ENCODE measurements at regions not wholly inside any gene's neighbourhood (a gene's known extent, or its start where the extent isn't known, plus 50 kb on each side); places are given as distances from the start of the nearest gene placed in this dataset.
"Not testable (repeated sequence)": the region's sequence is repeated elsewhere in the genome, so short reads cannot be mapped to it uniquely, and the experiment has no call there.

DNA sequence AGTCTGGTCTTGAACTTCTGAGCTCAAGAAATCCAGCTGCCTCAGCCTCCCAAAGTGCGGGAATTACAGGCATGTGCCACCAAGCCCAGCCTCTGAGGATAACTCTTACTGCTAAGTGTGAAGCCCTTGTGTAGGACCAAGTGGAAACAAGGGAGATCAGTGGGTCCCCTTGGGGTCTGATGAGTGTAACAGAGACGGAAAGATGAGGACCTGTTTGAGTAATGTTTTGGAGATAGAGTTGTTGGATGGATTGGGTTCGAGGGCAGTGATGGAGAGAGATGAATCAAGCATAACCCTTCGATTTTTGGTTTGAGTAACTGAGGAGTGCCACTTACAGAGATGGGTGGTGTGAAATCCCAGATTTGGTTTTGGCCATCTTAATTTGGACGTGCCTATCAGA lies 378.7 kb downstream of the ANAPC1 start:
- DNase-seq; H3K27me3 ChIP-seq (ENCODE audit: control insufficient read depth, insufficient read depth, low read length); intact Hi-C loops (cut with DNase I); H3K9ac ChIP-seq (ENCODE audit: low read length in 3 of 3); H3K9me3 ChIP-seq (ENCODE audit: control insufficient read depth in 2 of 3, insufficient read depth in 1 of 3, low read length in 3 of 3); FAIRE-seq; H3K36me3 ChIP-seq (ENCODE audit: control insufficient read depth in 2 of 3, insufficient read depth in 3 of 3, low read length in 3 of 3); H3K27ac ChIP-seq (ENCODE audit: low read depth in 2 of 2, low read length in 2 of 2); H3K4me1 ChIP-seq (ENCODE audit: control insufficient read depth in 2 of 3, insufficient read depth in 2 of 3, low read depth in 1 of 3, low read length in 3 of 3); H3K4me3 ChIP-seq (ENCODE audit: low read length in 3 of 3): not testable (repeated sequence)

DNA sequence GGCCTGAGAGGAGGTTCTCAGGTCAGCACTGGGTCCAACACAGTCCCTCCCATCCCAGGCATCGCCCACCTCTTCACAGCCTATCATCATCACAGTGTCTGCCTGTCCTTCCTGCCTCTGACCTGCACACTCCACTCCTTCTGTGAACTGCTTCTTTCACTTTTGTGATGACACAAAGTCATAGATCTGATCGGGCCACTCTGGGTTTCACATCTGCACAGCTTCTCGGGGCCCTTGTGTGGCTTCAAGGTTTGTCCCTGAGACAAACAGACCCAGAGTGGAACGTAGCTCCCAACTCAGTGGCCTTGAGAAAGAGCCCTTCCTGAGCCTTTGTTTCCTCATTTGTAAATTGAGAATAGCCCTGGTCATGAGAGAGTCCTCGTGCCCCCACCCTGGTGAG lies 377.1 kb downstream of the ANAPC1 start:
- H3K9me3 ChIP-seq (ENCODE audit: control insufficient read depth in 2 of 3, insufficient read depth in 1 of 3, low read length in 3 of 3); H3K4me3 ChIP-seq (ENCODE audit: low read length in 3 of 3); H3K9ac ChIP-seq (ENCODE audit: low read length in 3 of 3); H3K36me3 ChIP-seq (ENCODE audit: control insufficient read depth in 2 of 3, insufficient read depth in 3 of 3, low read length in 3 of 3); intact Hi-C loops (cut with DNase I); H3K4me1 ChIP-seq (ENCODE audit: control insufficient read depth in 2 of 3, insufficient read depth in 2 of 3, low read depth in 1 of 3, low read length in 3 of 3); DNase-seq; H3K27me3 ChIP-seq (ENCODE audit: control insufficient read depth, insufficient read depth, low read length); FAIRE-seq; H3K27ac ChIP-seq (ENCODE audit: low read depth in 2 of 2, low read length in 2 of 2): not testable (repeated sequence)

DNA sequence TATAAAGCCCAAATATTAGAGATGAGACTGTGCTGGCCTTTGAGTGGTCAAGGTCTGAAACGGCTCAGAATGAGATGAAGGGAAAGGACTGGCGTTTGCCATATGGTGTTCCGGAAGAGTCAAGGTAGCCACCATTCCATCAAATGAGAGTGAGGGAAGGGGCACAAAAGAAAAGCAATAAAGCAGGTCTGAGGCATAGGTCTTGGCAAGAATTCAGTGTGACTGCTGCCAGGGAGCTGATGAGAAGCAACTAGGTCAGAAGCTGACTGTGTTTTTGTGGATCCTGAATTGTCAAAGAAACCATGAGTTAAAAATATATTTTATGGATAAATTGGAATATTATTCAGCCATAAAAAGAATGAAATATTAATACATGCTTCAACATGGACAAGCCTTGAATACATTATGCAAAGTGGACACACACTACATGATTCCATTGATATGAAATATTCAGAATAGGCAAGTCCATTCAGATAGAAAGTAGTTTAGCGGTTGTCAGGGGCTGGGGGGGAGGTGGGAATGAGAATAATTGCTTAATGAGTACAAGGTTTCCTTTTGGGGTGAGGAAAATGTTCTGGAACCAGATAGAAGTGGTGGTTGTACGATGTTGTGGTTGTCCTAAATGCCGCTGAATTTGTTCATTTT lies 374.6 kb downstream of the ANAPC1 start:
- H3K27me3 ChIP-seq (ENCODE audit: control insufficient read depth, insufficient read depth, low read length); H3K4me3 ChIP-seq (ENCODE audit: low read length in 3 of 3); H3K36me3 ChIP-seq (ENCODE audit: control insufficient read depth in 2 of 3, insufficient read depth in 3 of 3, low read length in 3 of 3); DNase-seq; H3K9me3 ChIP-seq (ENCODE audit: control insufficient read depth in 2 of 3, insufficient read depth in 1 of 3, low read length in 3 of 3); H3K27ac ChIP-seq (ENCODE audit: low read depth in 2 of 2, low read length in 2 of 2); H3K9ac ChIP-seq (ENCODE audit: low read length in 3 of 3); H3K4me1 ChIP-seq (ENCODE audit: control insufficient read depth in 2 of 3, insufficient read depth in 2 of 3, low read depth in 1 of 3, low read length in 3 of 3); FAIRE-seq; intact Hi-C loops (cut with DNase I): not testable (repeated sequence)

DNA sequence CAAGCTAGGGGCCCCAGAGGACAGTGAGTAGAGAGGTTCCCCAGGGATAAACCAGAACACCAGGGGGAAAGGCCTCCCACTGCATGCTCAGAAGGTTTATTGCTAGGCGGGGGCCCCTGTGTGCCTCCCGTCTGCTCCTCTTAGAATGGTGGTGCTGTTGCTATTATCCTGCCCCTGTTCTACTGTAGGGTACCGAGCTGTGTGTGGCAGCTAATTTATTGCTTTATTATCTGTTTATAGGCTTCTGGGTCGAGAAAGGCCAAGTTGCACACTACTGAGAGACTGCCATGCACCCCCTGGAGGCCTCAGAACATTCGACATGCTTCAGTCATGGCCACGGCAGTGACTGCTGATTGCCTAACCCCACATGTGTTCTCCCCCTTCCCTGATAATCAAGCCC lies 373.6 kb downstream of the ANAPC1 start:
- H3K36me3 ChIP-seq (ENCODE audit: control insufficient read depth in 2 of 3, insufficient read depth in 3 of 3, low read length in 3 of 3); H3K4me3 ChIP-seq (ENCODE audit: low read length in 3 of 3); H3K9me3 ChIP-seq (ENCODE audit: control insufficient read depth in 2 of 3, insufficient read depth in 1 of 3, low read length in 3 of 3); H3K27ac ChIP-seq (ENCODE audit: low read depth in 2 of 2, low read length in 2 of 2); DNase-seq; H3K27me3 ChIP-seq (ENCODE audit: control insufficient read depth, insufficient read depth, low read length); H3K9ac ChIP-seq (ENCODE audit: low read length in 3 of 3); FAIRE-seq; H3K4me1 ChIP-seq (ENCODE audit: control insufficient read depth in 2 of 3, insufficient read depth in 2 of 3, low read depth in 1 of 3, low read length in 3 of 3); intact Hi-C loops (cut with DNase I): not testable (repeated sequence)

DNA sequence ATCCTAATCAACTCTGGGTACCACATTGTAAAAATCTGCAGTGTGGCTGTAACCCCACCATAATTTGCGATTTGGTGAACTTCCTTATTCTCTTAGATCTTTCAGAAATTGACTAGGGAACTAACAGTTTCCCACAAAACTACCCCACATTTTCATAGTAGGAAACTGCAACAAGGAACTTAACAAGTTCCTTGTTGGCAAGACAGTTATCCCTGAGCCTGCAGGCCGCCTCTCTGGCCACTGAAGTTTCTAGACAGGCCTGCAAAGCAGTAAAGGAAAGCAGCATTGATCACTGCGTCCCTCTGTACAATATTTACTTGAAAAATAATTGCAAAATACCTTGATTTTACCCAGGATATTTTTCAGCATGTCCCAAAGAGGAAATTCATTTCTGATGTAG lies 372.9 kb downstream of the ANAPC1 start:
- H3K27me3 ChIP-seq (ENCODE audit: control insufficient read depth, insufficient read depth, low read length); DNase-seq; intact Hi-C loops (cut with DNase I); H3K27ac ChIP-seq (ENCODE audit: low read depth in 2 of 2, low read length in 2 of 2); H3K9ac ChIP-seq (ENCODE audit: low read length in 3 of 3); H3K36me3 ChIP-seq (ENCODE audit: control insufficient read depth in 2 of 3, insufficient read depth in 3 of 3, low read length in 3 of 3); H3K4me3 ChIP-seq (ENCODE audit: low read length in 3 of 3); H3K4me1 ChIP-seq (ENCODE audit: control insufficient read depth in 2 of 3, insufficient read depth in 2 of 3, low read depth in 1 of 3, low read length in 3 of 3); FAIRE-seq; H3K9me3 ChIP-seq (ENCODE audit: control insufficient read depth in 2 of 3, insufficient read depth in 1 of 3, low read length in 3 of 3): not testable (repeated sequence)

DNA sequence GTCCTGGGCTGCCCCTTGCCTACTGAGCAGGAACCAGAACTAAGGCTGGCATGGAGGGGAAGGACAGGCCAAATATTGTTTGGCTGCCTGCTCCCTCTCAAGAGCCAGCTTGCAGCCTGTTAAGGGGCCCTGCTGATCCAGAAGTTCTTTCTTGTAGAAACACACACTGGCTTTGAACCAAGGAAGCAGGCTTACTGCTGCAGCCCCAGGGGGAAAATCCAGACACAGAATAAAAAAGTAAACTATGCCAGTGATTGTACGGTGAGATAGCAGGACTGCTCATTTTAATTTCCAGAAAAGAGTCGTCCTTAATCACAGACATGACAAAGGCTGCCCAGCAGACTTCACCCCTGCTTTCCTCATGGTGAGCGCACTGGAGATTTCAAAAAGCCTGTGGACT lies 371.6 kb downstream of the ANAPC1 start:
- H3K9me3 ChIP-seq (ENCODE audit: control insufficient read depth in 2 of 3, insufficient read depth in 1 of 3, low read length in 3 of 3); intact Hi-C loops (cut with DNase I); H3K4me3 ChIP-seq (ENCODE audit: low read length in 3 of 3); FAIRE-seq; H3K27ac ChIP-seq (ENCODE audit: low read depth in 2 of 2, low read length in 2 of 2); H3K4me1 ChIP-seq (ENCODE audit: control insufficient read depth in 2 of 3, insufficient read depth in 2 of 3, low read depth in 1 of 3, low read length in 3 of 3); H3K36me3 ChIP-seq (ENCODE audit: control insufficient read depth in 2 of 3, insufficient read depth in 3 of 3, low read length in 3 of 3); H3K27me3 ChIP-seq (ENCODE audit: control insufficient read depth, insufficient read depth, low read length); DNase-seq; H3K9ac ChIP-seq (ENCODE audit: low read length in 3 of 3): not testable (repeated sequence)

DNA sequence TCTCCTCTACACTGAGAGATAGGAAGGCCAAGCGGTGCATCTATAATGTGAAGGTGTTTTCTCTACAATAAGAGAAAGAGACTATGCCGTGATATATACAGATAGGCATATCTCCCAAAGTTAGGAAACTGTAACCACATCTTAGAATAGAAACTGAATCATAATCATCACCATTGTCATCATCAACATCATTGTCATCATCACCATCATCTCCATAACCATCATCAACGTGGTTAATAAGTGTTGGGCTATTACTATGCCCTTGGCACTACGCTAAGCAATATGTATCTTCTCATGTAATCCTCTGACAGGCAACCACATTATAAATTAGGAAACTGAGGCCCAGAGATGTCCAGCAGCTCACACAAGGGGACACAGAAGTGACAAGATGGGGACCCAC lies 369.9 kb downstream of the ANAPC1 start:
- H3K27ac ChIP-seq (ENCODE audit: low read depth in 2 of 2, low read length in 2 of 2); FAIRE-seq; H3K9ac ChIP-seq (ENCODE audit: low read length in 3 of 3); H3K4me3 ChIP-seq (ENCODE audit: low read length in 3 of 3); DNase-seq; H3K4me1 ChIP-seq (ENCODE audit: control insufficient read depth in 2 of 3, insufficient read depth in 2 of 3, low read depth in 1 of 3, low read length in 3 of 3); intact Hi-C loops (cut with DNase I); H3K36me3 ChIP-seq (ENCODE audit: control insufficient read depth in 2 of 3, insufficient read depth in 3 of 3, low read length in 3 of 3); H3K27me3 ChIP-seq (ENCODE audit: control insufficient read depth, insufficient read depth, low read length); H3K9me3 ChIP-seq (ENCODE audit: control insufficient read depth in 2 of 3, insufficient read depth in 1 of 3, low read length in 3 of 3): not testable (repeated sequence)

DNA sequence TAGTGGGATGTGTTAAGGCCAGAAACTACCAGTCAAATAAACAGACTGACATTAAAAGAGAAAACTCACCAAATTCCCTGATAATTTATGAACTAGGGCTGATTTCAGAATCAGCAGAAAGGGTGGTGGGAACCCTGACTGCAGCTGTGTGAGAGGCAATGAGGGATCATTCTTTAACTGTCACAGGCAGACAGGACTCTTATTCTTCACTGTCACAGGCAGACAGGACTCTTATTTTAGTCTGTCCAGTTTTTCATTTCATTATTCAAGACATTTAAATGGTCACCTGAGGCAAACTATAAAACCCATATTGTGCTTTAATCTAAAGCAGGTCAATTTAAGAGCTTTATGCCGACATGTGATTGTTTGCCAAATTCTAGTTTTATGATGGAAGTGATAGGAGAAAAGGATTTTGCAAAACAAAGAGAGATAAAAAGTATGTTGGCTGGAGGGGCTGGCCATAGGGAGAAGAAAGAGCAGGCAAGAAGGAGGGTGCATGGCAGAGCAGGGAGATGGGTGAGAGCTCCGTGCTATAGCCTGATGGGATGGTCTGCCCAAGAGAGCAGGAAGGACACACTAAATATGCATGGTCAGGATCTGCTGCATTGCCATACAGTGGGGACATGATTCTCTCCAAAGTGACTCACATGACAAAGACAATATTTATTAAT lies 366.8 kb downstream of the ANAPC1 start:
- DNase-seq; H3K9ac ChIP-seq (ENCODE audit: low read length in 3 of 3); H3K27me3 ChIP-seq (ENCODE audit: control insufficient read depth, insufficient read depth, low read length); H3K4me1 ChIP-seq (ENCODE audit: control insufficient read depth in 2 of 3, insufficient read depth in 2 of 3, low read depth in 1 of 3, low read length in 3 of 3); FAIRE-seq; H3K9me3 ChIP-seq (ENCODE audit: control insufficient read depth in 2 of 3, insufficient read depth in 1 of 3, low read length in 3 of 3); H3K36me3 ChIP-seq (ENCODE audit: control insufficient read depth in 2 of 3, insufficient read depth in 3 of 3, low read length in 3 of 3); intact Hi-C loops (cut with DNase I); H3K27ac ChIP-seq (ENCODE audit: low read depth in 2 of 2, low read length in 2 of 2); H3K4me3 ChIP-seq (ENCODE audit: low read length in 3 of 3): not testable (repeated sequence)

All from kidney (tissue), 10 donors.